ENCODE measurements at regions not wholly inside any gene's neighbourhood (a gene's known extent, or its start where the extent isn't known, plus 50 kb on each side); places are given as distances from the start of the nearest gene placed in this dataset.
A peak's percentile ranks its signal among the peaks of the same experiment; 100 is the strongest.

DNA sequence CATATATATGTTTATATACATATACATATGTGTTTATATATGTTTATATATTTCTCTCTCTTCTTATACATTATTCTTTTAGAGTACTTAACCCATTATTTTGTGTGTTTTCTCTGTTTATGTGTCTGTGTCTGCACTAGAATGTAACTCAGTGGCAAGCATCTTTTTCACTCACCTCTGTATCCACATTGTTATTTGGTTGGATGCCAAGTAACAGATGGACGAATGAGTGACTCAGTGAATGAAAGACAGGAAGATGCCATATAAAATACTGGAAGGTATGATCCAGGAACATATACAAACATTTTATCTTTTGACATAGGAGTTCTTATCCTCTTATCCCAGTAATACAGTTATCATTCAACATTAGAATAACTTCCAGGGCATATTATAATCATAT is 684.8 kb downstream of the RNF144A start:
- TF ChIP-seq, protein P1, sequence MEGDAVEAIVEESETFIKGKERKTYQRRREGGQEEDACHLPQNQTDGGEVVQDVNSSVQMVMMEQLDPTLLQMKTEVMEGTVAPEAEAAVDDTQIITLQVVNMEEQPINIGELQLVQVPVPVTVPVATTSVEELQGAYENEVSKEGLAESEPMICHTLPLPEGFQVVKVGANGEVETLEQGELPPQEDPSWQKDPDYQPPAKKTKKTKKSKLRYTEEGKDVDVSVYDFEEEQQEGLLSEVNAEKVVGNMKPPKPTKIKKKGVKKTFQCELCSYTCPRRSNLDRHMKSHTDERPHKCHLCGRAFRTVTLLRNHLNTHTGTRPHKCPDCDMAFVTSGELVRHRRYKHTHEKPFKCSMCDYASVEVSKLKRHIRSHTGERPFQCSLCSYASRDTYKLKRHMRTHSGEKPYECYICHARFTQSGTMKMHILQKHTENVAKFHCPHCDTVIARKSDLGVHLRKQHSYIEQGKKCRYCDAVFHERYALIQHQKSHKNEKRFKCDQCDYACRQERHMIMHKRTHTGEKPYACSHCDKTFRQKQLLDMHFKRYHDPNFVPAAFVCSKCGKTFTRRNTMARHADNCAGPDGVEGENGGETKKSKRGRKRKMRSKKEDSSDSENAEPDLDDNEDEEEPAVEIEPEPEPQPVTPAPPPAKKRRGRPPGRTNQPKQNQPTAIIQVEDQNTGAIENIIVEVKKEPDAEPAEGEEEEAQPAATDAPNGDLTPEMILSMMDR (IDR thresholded peaks at IDR 0.05; ENCODE audit: unreplicated experiment in 3 of 3): no peak
- peaks cover 7% of the 10 kb centered on the region for H3K4me1 Mint-ChIP-seq
- H3K27ac Mint-ChIP-seq: no peak overlapping the region
- no peaks in the 10 kb centered on the region for H3K36me3 Mint-ChIP-seq (ENCODE audit: low read depth)
- H3K9me3 Mint-ChIP-seq: peaks cover 3% of the 10 kb centered on the region
- H3K4me3 Mint-ChIP-seq: no peak overlapping the region
- no peaks in the 10 kb centered on the region for H3K27me3 Mint-ChIP-seq (ENCODE audit: low read depth)

DNA sequence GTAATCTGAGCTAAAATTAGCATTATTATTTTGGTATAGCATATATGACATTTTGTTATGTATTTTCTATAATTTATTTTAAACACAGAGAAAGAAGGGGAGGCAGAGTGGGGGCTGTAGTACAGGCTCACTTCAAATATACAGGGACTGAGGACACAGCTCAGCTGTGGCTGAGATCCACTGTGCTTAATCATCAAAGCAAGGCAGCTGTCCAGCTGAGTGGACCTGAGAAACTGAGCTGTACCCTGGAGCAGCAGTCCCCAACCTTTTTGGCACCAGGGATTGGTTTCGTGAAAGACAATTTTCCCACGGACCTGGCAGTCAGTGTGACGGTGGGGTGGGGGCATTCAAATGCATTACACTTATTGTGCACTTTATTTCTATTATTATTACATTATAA is 687.2 kb downstream of the RNF144A start:
- peaks cover 19% of the 10 kb centered on the region for H3K4me1 Mint-ChIP-seq
- H3K27ac Mint-ChIP-seq: no peak overlapping the region
- no peaks in the 10 kb centered on the region for H3K27me3 Mint-ChIP-seq (ENCODE audit: low read depth)
- TF ChIP-seq, protein P1 (IDR thresholded peaks at IDR 0.05; ENCODE audit: unreplicated experiment in 3 of 3): no peak
- peaks cover 3% of the 10 kb centered on the region for H3K9me3 Mint-ChIP-seq
- H3K36me3 Mint-ChIP-seq (ENCODE audit: low read depth): no peaks in the 10 kb centered on the region
- no peak overlapping the region for H3K4me3 Mint-ChIP-seq

DNA sequence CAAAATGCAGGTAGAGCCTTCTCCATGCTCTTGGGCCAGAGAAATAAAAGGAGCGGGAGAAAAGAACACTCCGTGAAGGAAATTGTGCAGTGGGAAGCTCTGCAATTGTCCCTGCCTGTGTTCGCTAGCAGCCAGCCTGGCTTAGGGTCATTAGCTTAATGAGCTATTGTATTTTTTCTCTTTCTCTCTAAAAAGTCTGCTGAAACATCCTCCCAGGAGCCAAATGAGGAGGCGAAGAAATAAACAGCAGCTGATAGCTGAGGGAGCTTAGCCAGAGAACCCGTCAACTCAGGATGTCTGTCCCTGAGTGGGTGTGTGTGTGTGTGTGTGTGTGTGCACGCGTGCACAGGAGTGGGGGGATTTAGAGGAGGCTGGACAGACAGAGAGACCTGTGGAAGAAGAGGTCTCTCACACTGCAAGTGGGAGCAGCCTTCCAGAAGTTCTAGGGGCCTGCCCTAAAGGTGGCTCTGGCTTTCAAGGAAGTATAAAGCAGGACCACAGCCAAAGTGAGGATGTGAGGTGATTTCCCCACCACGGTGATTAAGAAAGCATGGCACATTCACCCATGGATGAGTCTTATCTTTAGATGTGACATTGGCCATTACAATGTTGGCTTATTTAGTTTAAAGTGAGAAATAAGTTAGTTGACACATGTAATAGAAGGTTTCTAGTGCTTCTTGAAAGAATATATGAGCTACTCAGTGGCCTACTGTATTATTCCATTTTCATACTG is 690.4 kb downstream of the RNF144A start:
- TF ChIP-seq, protein P1 (IDR thresholded peaks at IDR 0.05; ENCODE audit: unreplicated experiment in 3 of 3): no peak
- H3K27me3 Mint-ChIP-seq (ENCODE audit: low read depth): no peaks in the 10 kb centered on the region
- no peaks in the 10 kb centered on the region for H3K36me3 Mint-ChIP-seq (ENCODE audit: low read depth)
- no peak overlapping the region for H3K4me3 Mint-ChIP-seq
- H3K9me3 Mint-ChIP-seq: no peaks in the 10 kb centered on the region
- peaks cover 37% of the 10 kb centered on the region for H3K4me1 Mint-ChIP-seq
- H3K27ac Mint-ChIP-seq: peak overlapping the region in 2 of 3 experiments; percentile 37 to 51

DNA sequence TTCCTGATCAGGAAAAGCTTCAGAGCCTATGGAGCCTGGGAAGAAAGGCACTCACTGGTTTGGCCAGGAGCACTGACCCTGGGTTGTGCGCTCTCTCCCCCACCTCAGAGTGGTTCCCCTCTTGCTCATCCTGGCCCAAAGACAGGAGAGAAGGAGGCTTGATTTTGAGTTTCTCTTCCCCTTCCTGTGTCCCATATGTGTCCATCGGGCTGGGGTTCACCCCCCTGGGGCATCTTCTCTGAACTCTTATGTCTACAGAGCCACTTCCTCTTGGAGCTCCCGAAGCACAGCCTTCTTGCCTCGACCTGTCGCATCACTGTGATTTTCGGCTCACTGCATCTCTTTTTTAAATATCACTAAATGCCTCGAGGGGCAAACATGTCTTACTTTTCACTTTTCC is 692.3 kb downstream of the RNF144A start:
- H3K4me1 Mint-ChIP-seq: peaks cover 37% of the 10 kb centered on the region
- H3K36me3 Mint-ChIP-seq (ENCODE audit: low read depth): no peaks in the 10 kb centered on the region
- no peaks in the 10 kb centered on the region for H3K9me3 Mint-ChIP-seq
- H3K27me3 Mint-ChIP-seq (ENCODE audit: low read depth): no peaks in the 10 kb centered on the region
- TF ChIP-seq, protein P1 (IDR thresholded peaks at IDR 0.05; ENCODE audit: unreplicated experiment in 3 of 3): no peak
- no peak overlapping the region for H3K4me3 Mint-ChIP-seq
- H3K27ac Mint-ChIP-seq: peak overlapping the region in 2 of 3 experiments; percentile 16 to 50

DNA sequence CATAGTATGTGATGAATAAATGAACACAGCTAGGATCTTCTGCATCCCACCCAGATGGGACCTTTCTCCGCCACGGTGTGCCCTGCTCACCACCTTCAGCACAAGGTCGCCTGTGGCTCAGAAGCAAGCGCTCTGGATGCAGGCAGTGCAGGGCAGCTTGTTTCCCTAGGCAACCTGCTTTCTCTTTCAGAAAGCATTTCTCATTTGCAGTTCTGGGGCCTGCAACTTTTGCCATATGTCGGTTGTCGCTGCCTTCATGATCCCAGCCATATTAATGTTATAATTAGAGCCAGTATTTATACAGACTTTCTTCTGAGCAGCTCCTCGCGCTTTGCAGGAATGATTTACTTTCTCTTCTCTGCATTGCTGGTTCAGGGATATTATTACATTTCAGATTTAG is 692.8 kb downstream of the RNF144A start:
- peaks cover 37% of the 10 kb centered on the region for H3K4me1 Mint-ChIP-seq
- no peak overlapping the region for H3K4me3 Mint-ChIP-seq
- no peaks in the 10 kb centered on the region for H3K27me3 Mint-ChIP-seq (ENCODE audit: low read depth)
- no peaks in the 10 kb centered on the region for H3K36me3 Mint-ChIP-seq (ENCODE audit: low read depth)
- peak overlapping the region in 2 of 3 experiments; percentile 16 to 50 for H3K27ac Mint-ChIP-seq
- TF ChIP-seq, protein P1 (IDR thresholded peaks at IDR 0.05; ENCODE audit: unreplicated experiment in 3 of 3): no peak
- no peaks in the 10 kb centered on the region for H3K9me3 Mint-ChIP-seq

DNA sequence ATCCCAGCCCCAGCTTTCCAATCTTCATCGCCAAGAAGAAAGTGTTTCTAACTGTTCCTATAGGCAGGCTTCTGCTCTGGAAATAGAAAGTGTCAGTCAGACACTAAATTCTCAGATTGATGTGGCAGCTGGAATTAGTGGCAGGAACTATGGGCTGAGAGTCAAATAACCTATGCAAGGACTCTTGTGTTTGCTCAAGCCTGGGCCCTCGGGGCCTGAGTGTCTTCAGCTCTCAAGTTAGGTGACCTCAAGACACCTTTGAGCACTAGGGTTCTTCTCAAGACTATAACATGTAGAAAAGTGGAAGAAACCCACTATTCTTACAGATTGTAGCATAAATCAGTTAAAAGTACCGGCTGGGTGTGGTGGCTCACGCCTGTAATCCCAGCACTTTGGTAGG is 694.5 kb downstream of the RNF144A start:
- no peaks in the 10 kb centered on the region for H3K9me3 Mint-ChIP-seq
- H3K27ac Mint-ChIP-seq: peak overlapping the region in 1 of 3 experiments; percentile 1
- H3K4me3 Mint-ChIP-seq: no peak overlapping the region
- no peaks in the 10 kb centered on the region for H3K27me3 Mint-ChIP-seq (ENCODE audit: low read depth)
- no peaks in the 10 kb centered on the region for H3K36me3 Mint-ChIP-seq (ENCODE audit: low read depth)
- H3K4me1 Mint-ChIP-seq: peaks cover 30% of the 10 kb centered on the region
- TF ChIP-seq, protein P1 (IDR thresholded peaks at IDR 0.05; ENCODE audit: unreplicated experiment in 3 of 3): no peak

All from nephron (organoid).